ENCODE measurements at regions not wholly inside any gene's neighbourhood (a gene's known extent, or its start where the extent isn't known, plus 50 kb on each side); places are given as distances from the start of the nearest gene placed in this dataset.

DNA sequence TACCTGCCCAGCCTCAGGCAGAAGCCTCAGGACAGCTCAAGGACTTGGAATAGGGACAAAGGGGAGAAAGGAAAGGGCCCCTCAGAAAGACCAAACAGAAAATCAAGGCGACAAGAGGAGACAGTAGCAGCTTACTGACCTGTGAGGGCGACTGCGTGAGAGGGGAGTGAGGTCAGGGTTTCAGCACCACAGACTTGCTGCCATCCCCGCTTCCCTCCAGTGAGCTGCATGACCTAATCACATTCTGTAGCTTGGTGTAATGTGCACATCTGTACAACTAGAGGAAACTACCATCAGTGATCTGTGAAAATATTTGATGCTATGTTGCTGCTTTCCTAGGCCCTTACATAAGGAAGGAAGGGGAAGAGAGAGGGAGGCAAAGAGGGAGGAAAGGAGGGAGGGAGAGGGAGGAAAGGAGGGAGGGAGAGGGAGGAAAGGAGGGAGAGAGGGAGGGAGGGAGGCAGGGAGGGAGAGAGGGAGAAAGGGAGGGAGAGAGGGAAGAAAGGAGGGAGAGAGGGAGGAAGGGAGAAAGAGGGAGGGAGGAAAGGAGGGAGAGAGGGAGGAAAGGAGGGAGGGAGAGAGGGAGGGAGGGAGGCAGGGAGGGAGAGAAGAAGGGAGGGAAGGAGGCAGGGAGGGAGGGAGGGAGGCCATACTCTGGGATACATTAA is 404.9 kb upstream of the CDH5 start:
- DNase-seq (ENCODE audit: low read depth in 3 of 3) = no peak

DNA sequence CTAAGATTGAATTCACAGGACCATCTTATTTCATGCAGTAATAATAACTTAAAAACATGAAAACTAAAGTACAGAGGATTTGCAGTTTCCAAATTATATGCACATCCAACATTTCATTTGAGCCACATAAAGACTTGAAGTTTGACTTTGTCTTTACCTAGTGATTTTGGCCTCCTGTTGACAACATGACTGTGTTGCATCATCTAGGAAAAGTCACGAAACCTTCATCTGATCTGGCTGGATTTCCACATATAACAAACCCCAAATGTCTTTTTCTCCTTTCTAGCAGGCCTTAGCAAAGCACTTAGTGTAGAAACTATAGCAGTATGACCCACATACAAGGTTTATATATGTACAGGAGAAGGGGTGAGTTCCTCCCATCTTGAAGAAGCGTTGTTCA is 406.5 kb upstream of the CDH5 start:
- DNase-seq (ENCODE audit: low read depth in 3 of 3) = no peak

DNA sequence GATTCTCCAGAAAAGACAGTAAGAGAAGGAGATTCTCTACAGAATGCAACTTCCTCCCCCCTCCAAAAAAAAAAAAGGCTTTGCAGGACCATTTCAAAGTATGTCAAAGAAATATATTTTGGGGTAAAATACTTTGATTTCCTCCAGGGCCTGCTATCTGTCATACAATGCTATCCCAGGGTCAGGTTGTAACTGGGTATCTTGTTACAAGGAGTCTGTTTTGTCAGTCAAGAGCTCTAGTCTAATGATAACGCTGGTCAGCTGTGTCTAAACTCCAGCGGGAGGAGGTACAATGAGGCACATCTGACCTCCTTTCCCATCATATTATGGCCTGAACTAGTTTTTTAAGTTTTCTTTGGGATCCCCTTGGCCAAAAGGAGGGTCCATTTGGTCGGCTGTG is 408.4 kb upstream of the CDH5 start:
- no peak for DNase-seq (ENCODE audit: low read depth in 3 of 3)

DNA sequence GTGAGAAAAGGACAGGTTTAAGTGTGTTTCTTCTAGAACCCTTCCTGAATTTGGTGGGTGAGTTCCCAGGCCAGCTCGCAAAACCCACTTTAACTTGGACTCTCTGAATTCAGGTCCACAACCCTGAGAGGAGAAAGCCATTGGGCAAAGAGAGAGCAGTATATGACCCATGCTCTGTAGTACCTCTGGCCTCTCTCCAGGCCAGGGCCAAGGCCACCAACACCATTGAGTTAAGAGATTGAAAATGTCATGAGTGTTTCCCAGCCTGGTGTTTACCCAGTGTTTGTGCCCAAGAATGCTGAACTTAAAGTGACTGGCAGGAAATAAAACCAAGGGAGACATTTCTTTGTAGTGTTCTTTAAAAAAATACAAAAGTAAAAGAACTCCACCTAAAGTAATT is 410.4 kb upstream of the CDH5 start:
- no peak for DNase-seq (ENCODE audit: low read depth in 3 of 3)

DNA sequence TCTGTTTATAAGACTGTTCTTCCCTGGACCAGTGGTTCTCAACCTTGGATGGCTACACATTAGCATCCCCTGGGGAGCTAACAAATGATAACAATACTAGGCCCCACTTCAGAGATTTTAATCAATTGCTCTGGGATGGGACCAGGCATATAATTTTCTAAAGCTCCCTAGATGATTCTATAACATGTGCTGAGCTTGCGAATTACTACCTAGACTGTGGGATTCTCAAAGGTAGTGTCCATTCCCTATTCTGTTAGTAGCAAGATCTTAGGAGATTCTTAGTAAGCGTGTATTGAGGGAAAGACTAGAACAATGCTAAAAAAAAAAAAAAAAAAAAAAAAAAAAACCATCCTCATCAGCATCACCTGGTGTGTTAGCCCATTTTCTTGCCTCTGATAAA is 412.0 kb upstream of the CDH5 start:
- DNase-seq (ENCODE audit: low read depth in 3 of 3) = no peak

DNA sequence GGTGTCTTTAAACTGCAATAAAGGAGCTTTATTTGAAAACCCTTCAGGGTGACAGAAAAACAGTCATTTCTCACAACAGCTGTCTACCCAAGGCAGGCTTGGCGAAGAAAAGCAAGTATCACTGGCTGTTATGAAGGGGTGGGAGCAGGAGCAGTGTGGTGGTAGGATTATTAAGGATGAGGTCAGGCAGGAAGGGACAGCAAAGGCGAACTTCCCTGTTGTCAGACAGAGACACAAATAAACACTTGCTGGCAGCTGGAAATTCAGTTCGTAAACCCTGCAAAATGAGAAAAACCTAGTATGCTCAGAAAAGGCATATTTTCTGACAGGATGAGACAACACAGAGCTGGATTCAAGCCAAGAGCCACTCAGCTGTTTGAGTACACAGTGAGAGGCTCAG is 416.3 kb upstream of the CDH5 start:
- DNase-seq (ENCODE audit: low read depth in 3 of 3) = no peak

DNA sequence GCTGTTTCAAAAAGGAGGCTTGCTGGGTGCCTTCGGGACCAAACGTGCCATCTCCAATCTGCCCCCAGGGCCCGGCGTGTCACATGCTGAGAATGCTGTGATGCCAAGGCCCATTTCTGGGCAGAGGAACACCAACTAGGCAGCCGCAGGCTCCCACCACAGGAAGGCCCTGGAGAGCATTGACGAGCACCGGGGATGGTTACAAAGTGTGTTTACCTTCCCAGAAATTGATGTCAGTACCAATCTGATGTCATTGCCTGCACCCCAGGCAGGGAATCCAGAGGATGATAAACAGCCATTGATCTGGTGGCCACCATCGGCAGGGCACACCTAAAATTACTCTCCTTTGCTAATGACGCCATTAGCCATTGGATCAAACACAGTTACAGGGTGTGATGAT is 418.1 kb upstream of the CDH5 start:
- no peak for DNase-seq (ENCODE audit: low read depth in 3 of 3)

DNA sequence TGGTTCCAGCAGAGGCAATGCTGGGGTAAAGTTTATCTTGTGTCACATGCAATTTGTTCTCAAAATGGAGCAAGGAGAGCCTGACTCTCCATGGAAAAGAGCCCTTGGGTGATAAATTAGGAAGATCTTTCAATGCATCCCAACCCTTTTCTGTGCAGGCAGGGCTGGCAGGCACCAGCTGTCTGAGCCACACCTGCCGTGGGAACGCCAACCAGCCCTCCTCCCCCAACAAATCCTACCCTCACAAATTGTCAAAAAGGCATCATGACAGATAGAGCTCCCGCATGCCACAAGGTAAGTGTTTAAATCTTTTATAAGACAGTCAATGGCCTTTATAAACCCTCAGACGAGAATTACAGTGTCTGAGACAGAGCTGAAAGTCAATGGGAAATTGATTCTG is 418.5 kb upstream of the CDH5 start:
- no peak for DNase-seq (ENCODE audit: low read depth in 3 of 3)

DNA sequence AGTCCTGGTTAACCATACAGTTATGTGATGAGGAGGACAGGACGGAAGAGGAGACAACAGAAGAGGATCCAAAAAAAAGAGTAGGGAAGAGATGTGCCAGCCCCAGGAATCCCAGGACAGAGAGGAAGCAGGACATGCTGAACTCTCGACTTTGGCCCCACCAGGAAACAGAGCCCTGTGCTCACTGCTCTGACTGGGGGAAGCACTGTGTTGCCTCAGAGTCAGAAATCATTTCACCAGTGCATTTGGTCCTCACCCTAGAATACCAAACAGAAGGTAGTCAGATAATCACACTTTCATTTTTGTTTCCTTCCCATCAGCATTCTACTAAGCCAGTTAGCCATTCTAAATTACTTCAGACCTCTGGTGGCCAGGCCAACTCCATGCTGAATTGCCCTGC is 421.0 kb upstream of the CDH5 start:
- DNase-seq (ENCODE audit: low read depth in 3 of 3) = no peak

DNA sequence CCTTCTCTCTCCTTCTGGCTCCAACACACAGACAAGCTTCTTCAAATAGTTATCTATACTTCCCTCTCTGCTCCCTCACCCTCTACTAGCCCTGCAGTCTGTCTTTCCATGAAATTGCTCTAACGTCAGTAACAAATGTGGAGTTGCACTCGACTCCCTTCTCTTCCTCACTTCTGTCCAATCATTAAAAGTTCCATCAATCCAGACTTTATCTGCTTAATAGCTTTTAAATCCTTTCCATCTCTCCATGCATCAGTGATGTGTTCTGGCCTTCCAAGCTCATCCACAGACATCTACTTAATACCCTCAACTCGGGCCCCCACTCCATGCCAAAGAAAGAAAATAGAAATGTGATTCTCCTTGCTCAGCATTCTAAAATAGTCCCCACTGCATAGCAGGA is 422.1 kb upstream of the CDH5 start:
- no peak for DNase-seq (ENCODE audit: low read depth in 3 of 3)

DNA sequence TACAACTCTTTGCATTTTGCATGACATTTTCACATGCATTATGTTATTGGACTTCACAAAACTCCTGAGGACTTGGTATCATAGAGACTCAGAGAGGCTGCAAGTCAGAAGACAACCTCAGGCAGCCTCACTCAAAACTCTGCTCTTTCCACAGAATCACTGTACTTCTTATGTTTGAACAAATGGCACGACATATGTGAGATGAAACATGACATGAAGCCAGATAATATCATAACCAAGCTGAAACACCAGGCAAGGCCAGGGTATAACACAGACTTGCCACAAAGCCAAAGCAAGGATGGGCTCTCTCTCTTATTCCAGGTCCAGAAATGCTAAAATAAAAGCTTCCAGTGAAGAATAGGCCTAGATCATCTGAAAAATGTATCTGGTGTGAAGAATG is 425.8 kb upstream of the CDH5 start:
- DNase-seq (ENCODE audit: low read depth in 3 of 3) = no peak

DNA sequence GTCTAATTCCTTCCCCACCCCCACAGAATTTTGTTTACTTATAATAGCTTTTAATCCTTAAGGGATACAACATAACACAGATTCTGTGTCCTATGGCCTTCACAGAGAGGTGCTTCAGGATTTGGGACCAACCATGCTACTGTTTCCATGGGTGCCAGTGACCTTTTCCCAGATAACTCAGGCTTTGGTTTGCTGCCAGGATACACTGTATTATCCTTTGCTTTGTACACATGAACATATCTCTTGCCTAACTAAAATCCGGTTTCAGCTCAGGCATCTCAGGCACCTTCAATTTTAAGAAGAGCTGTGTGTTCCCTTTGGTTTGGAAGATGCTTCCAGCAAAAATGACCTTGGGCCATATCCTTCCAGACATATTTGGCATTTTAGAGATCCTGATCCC is 428.4 kb upstream of the CDH5 start:
- no peak for DNase-seq (ENCODE audit: low read depth in 3 of 3)

DNA sequence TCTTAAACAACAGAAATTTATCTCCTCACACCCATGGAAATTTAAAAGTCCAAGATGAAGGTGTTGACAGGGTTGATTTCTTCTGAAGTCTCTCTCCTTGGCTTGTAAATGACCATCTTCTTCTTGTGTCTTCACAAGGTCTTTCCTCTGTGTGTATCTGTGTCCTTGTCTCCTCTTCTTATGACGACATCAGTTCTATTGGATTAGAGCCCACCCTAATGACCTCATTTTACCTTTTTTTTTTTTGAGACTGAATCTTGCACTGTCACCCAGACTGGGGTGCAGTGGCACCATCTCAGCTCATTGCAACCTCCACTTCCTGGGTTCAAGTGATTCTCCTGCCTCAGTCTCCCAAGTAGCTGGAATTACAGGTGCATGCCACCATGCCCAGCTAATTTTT is 429.0 kb upstream of the CDH5 start:
- no peak for DNase-seq (ENCODE audit: low read depth in 3 of 3)

DNA sequence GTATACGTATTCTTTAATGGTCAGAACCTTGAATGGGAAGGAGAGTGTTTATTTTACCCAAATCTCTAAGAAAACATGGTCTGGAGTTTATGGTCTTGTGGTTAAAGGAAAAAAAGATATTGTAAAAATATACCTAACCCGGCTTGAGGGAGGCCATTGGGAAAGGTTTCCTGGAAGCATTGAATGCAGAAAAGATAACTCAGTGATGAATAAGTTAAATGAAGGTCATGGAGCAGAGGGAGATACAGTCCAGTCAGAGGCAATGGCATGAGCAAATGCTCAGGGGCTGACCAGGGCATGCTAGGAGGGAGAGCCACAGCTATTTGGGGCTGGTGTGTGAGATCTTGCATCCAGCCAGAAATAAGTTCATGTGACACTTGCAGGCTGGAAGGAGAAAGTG is 430.4 kb upstream of the CDH5 start:
- DNase-seq (ENCODE audit: low read depth in 3 of 3) = no peak

DNA sequence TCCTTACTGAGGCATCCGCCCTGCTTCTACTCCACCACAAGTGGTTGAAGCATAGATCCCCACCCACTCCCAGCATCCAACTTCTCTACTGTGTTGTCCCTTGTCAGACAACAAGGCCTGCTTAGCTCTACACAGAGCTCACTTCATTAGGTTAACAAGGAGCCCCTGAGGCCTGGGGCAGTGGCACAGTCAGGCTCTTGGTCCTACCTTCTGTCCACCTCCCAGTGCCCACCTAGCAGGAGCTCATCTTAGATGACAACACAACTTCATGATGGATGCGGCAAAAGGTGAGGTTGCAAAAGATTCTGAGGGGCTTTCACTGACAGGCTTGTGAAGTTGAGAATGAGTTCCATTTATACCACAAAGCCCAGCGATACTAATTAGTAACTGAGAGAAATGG is 432.0 kb upstream of the CDH5 start:
- no peak for DNase-seq (ENCODE audit: low read depth in 3 of 3)

DNA sequence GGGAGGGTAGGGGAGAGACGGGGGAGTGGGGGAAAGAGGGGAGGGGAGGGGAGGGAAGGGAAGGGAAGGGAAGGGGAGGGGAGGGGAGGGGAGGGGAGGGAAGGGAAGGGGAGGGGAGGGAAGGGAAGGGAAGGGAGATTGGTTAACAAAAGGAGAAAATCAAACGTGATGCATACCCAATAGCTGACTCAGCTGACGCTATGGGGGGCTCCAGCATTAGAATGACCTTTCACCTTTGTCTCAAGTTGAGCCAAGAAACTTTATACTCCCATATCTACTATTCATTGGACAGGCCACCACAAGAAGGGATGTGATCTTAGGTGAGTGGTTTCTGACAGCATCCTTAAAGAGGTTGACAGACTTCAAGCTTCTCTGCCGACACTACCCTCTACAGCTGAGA is 432.8 kb upstream of the CDH5 start:
- no peak for DNase-seq (ENCODE audit: low read depth in 3 of 3)

DNA sequence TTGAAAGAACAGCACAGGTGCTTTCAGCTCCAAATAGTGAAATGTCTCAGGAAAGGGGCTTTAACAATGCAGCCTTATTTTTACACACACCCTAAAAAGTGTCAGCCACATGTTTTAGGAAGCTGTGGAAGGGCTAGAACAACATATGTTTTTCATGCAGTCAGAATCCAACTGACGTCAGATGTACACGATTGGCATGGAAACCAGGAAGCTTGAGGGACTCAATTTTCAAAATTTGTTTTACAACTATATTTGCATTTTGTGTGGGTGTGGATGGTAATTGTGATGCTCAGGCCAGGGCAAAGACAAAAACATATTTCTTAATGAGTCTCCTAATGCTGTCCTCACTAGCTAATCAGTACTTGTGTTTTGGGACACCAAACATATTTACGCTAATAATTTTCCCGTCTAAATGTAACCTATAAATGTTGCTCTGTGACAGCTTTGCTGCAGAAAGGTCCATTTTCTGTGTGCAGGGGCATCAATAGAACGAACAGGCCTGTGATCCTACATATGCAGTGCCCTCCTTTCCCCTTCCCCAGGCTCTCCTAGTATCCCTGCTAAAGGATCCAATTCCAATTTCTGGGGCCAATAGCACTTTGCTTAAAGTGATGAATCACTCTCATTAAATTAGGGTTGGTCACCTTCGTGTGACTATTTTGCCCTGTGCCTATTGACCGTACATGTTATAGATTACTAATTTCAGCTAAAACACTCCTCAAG is 434.0 kb upstream of the CDH5 start:
- DNase-seq (ENCODE audit: low read depth in 3 of 3) = no peak

DNA sequence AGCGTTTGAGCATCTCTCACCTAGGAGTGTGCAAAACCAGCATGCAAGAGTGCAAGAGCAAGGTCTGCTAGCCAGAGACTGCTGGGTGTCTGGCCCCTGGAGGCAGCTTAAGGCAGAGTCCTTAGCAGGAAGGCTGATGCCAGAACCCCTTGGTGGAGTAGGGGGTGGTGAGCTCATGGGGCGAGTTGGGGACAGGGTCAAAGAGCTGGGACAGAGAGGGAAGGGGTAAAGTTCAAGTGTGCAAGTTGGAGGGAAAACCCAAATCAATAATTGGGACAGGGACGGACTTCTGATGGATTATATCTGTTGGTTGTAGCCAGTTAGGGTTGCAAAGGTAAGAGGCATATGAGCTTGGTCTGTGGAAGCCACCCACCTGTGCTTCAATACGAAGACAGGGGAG is 443.6 kb upstream of the CDH5 start:
- DNase-seq (ENCODE audit: low read depth in 3 of 3) = no peak

DNA sequence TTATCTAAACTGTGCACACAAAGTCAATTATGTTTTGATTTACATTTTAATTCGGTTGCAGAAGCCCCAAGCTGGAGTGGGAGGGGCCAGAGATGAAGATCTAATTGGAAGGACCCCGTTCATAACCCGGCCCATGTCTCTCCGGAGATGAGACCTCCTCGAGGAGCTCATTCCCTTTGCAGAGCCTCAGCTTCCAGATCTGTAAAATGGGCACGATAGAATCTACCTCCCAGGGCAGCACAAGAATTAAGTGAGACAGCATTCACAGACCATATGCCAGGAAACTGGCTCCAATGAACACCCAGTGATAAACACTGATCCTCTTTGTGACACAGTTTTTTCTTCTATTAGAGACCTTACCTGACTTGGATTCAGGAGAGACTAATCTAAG is 446.5 kb upstream of the CDH5 start:
- DNase-seq (ENCODE audit: low read depth in 3 of 3) = no peak

DNA sequence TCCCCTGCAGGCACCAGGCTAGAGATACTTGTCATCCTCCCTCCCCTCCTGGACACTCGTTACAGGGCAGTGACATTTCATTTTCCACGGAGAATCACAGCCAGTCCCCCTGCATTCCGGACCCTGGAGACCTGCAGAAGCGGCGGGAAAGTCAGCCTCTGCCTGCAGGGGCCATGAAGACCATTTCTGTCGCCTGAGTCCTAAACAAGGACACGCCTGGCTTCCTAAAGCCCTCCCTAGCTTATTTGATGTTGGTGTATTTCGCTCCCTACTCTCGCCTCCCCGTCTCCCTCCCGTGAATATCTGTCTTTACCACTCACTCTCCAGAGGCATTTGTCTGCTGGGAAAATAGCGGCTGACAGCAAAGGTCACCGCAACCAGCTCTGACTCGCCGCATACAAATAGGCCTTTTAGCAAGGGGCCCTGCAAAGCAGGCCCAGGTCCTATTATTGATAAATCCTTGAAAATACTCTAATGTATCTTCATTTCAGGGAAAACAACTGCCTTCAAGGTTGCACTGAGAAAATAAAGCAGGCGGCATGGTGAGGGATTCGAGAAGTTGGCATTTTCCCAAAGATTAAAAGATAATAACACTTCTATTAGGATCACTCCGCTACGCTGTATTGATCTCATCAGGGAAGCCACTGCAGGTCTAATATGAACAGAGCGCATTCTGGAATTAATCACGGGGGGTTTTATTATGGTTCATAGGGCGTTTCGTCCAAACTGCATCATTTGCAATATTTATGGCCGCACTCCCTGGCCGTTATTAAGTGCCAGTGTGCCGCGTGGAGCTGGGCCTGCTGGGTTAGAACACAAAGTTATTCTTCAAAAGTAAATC is 447.1 kb upstream of the CDH5 start:
- DNase-seq (ENCODE audit: low read depth in 3 of 3) = no peak

DNA sequence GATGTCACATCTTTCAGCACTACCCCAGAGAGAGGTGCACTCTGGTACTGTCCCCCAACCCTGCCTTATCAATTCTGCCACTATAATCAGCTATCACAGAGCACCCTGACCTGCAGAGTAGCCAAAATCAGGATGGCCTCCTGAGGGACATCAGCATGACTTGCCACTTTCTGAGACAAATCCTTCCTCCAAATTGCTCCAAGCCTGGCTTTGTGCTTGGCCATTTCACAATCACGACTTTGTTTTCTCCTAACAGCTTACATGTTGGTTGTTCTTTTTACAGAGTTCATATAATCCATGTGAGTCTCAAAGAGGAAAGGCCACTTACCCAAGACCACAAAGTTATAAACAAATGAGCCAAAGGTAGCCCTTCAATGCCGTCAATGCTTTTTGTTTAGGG is 449.0 kb upstream of the CDH5 start:
- DNase-seq (ENCODE audit: low read depth in 3 of 3) = no peak

DNA sequence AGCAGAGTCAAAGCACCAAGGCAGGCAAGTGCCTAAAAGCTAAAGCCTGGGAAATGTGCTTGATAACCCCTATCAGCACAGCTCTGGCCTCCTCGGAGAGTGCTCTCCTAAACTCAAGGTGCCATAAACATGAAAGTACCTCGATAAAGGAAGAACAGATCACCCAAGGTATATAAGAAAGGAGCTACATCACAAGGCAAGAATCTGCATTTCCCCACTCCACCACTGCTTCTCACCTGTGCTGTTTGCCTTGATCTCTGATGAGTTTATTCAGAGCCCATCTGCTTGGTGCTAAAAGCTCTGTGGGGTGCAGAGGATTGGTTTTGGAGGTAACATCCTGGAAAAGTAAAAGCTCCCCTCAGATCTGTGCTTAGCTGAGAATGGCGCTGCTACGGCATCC is 449.5 kb upstream of the CDH5 start:
- no peak for DNase-seq (ENCODE audit: low read depth in 3 of 3)

DNA sequence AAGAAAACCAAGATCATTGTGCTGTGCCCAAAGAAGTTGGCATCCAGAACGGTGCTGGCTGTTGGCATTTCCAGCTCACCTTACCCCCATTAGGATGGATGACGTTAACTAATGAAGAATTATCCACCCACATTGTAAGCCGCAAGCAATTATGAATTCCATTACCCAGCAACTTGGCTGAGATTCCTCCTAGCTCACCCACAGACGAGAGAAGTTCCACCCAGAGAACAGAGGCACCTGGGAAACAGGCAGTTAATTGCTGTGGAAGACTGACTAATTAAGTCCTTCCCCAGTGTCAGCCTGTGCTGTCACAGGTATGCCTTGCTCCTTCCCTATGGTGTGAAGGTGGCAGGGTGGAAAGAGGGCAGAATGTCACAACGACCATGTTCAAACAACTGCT is 456.2 kb upstream of the CDH5 start:
- DNase-seq (ENCODE audit: low read depth in 3 of 3) = no peak

Measured in stimulated activated CD4-positive, alpha-beta T cell treated with anti-CD3 and anti-CD28 coated beads, TNF-alpha, amount 100 ng/mL, for 4 hours (primary cell).